Left lung (tissue), 4 donors: ENCODE measurements at regions not wholly inside any gene's neighbourhood (a gene's known extent, or its start where the extent isn't known, plus 50 kb on each side); places are given as distances from the start of the nearest gene placed in this dataset.
A peak's percentile ranks its signal among the peaks of the same experiment; 100 is the strongest.
"Not testable (repeated sequence)": the region's sequence is repeated elsewhere in the genome, so short reads cannot be mapped to it uniquely, and the experiment has no call there.

Experiments
- ATAC-seq: fragments of 200-7000 bp; cut with Tn5 transposase; one replicate; pipeline ENCODE4 v1.9.1; 2020; ENCODE audit warnings: moderate library complexity
- DNase-seq, 4 donors: peaks; one replicate each; pipeline ENCODE4 v3.0.0-alpha.2; 2013 to 2020
- H3K27ac ChIP-seq, 2 donors: fragments of 200-600 bp; sonication (generic) in 1 of 2; one replicate each; pipeline versions ENCODE4 v1.5.0 to v1.8.0; 2020 to 2021
- H3K27me3 ChIP-seq, 2 donors: fragments of 200-600 bp; sonication (generic) in 1 of 2; one replicate each; pipeline versions ENCODE4 v1.5.0 to v1.8.0; 2020 to 2021
- H3K36me3 ChIP-seq, 2 donors: fragments of 200-600 bp; sonication (generic) in 1 of 2; one replicate each; pipeline versions ENCODE4 v1.5.0 to v1.8.0; 2020 to 2021
- H3K4me1 ChIP-seq, 2 donors: fragments of 200-600 bp; one replicate each; pipeline ENCODE4 v1.8.0; 2021
- H3K4me3 ChIP-seq, 2 donors: fragments of 200-600 bp; sonication (generic) in 1 of 2; one replicate each; pipeline versions ENCODE4 v1.5.0 to v1.8.0; 2020 to 2021; ENCODE audit warnings: mild to moderate bottlenecking in 1 of 2
- H3K9me3 ChIP-seq, 2 donors: fragments of 200-600 bp; sonication (generic) in 1 of 2; one replicate each; pipeline versions ENCODE4 v1.5.0 to v1.8.0; 2020 to 2021
- CTCF ChIP-seq, 2 donors: fragments of 200-600 bp; sonication (generic) in 1 of 2; IDR thresholded peaks; one replicate each; pipeline versions ENCODE4 v1.5.0 to v1.8.0; 2021; ENCODE audit warnings: antibody characterized with exemption in 2 of 2
- intact Hi-C, 2 donors: fragments of 100-400 bp; cut with DNase I; formaldehyde crosslinking; loops; one replicate each; pipeline versions ENCODE4 v1.11.2 to v1.14.2; 2022
- donor health status: DM: no; HTN: yes; CAD: no.
- donor health status: DM: no; HTN: no; CAD: no.

GRCh38 chr5:50320131-50320749, 120.8 kb downstream of the EMB start:
- no peak for ATAC-seq

GRCh38 chr5:50318220-50318619, 122.9 kb downstream of the EMB start:
- no peak for ATAC-seq
- Histone ChIP-seq H3K36me3 (no peaks in the 10 kb centered on the region), H3K9me3 (no peaks in the 10 kb centered on the region), H3K27me3 (no peaks in the 10 kb centered on the region), H3K4me1 (no peaks in the 10 kb centered on the region), H3K27ac (no peak overlapping the region), H3K4me3 (no peak overlapping the region)
- DNase-seq, result no peak
- TF ChIP-seq CTCF (IDR thresholded peaks at IDR 0.05), result no peak
- intact Hi-C loops, result no loop called here

More at GRCh38 chr5:50320131-50320749, 120.8 kb downstream of the EMB start:
- Histone ChIP-seq H3K36me3 (no peaks in the 10 kb centered on the region), H3K4me1 (no peaks in the 10 kb centered on the region), H3K27me3 (no peaks in the 10 kb centered on the region), H3K4me3 (no peak overlapping the region), H3K9me3 (no peaks in the 10 kb centered on the region), H3K27ac (no peak overlapping the region)
- intact Hi-C loops, result no loop called here
- TF ChIP-seq CTCF (IDR thresholded peaks at IDR 0.05), result peak in 1 of 2 donors; percentile 11
- no peak for DNase-seq

GRCh38 chr5:50306488-50306887, 134.6 kb downstream of the EMB start:
- H3K27me3 ChIP-seq, H3K9me3 ChIP-seq, H3K4me3 ChIP-seq, DNase-seq, H3K4me1 ChIP-seq, H3K36me3 ChIP-seq, ATAC-seq, intact Hi-C loops, H3K27ac ChIP-seq: not testable (repeated sequence)

GRCh38 chr5:50302815-50303490, 138.1 kb downstream of the EMB start:
- Histone ChIP-seq H3K4me1 (no peaks in the 10 kb centered on the region), H3K27ac (no peak overlapping the region), H3K9me3 (peaks cover 0 to 4% of the 10 kb centered on the region in 2 donors), H3K36me3 (no peaks in the 10 kb centered on the region), H3K27me3 (no peaks in the 10 kb centered on the region), H3K4me3 (no peak overlapping the region)
- intact Hi-C loops, result no loop called here
- ATAC-seq (peak; percentile 38), DNase-seq (no peak)
- no peak for TF ChIP-seq CTCF (IDR thresholded peaks at IDR 0.05)

- DNase-seq (no peak), ATAC-seq (no peak)
- no peak for TF ChIP-seq CTCF (IDR thresholded peaks at IDR 0.05)
- H3K4me3 ChIP-seq, result no peak overlapping the region
- H3K36me3 ChIP-seq, result no peaks in the 10 kb centered on the region
- H3K4me1 ChIP-seq, result no peaks in the 10 kb centered on the region
- no peaks in the 10 kb centered on the region for H3K27me3 ChIP-seq
- intact Hi-C loops, result no loop called here
- no peak overlapping the region for H3K27ac ChIP-seq
- H3K9me3 ChIP-seq, result no peaks in the 10 kb centered on the region
These were observed 139.3 kb downstream of the EMB start for GRCh38 chr5:50301756-50302155.
